ENCODE measurements at regions not wholly inside any gene's neighbourhood (a gene's known extent, or its start where the extent isn't known, plus 50 kb on each side); places are given as distances from the start of the nearest gene placed in this dataset.

GRCh38 chr1:70490153-70490552, 79.1 kb downstream of the CTH start:
- no peak for DNase-seq
- no peak for FAIRE-seq
- Histone ChIP-seq H3K9me3 (ENCODE audit: control insufficient read depth in 2 of 3, insufficient read depth in 1 of 3, low read length in 3 of 3) (no peaks in the 10 kb centered on the region), H3K4me3 (ENCODE audit: low read length in 3 of 3) (no peak overlapping the region), H3K27ac (ENCODE audit: low read depth in 2 of 2, low read length in 2 of 2) (no peak overlapping the region), H3K36me3 (ENCODE audit: control insufficient read depth in 2 of 3, insufficient read depth in 3 of 3, low read length in 3 of 3) (no peaks in the 10 kb centered on the region), H3K4me1 (ENCODE audit: control insufficient read depth in 2 of 3, insufficient read depth in 2 of 3, low read depth in 1 of 3, low read length in 3 of 3) (no peaks in the 10 kb centered on the region), H3K27me3 (ENCODE audit: control insufficient read depth, insufficient read depth, low read length) (no peaks in the 10 kb centered on the region), H3K9ac (ENCODE audit: low read length in 3 of 3) (no peak overlapping the region)
- TF ChIP-seq CTCF (IDR thresholded peaks at IDR 0.05; ENCODE audit: borderline replicate concordance, extremely low read depth, insufficient read depth): no peak
- intact Hi-C loops (cut with DNase I): no loop called here

GRCh38 chr1:70495370-70495769, 84.3 kb downstream of the CTH start:
- intact Hi-C loops (cut with DNase I): no loop called here
- Histone ChIP-seq H3K4me3 (ENCODE audit: low read length in 3 of 3) (no peak overlapping the region), H3K9ac (ENCODE audit: low read length in 3 of 3) (no peak overlapping the region), H3K27ac (ENCODE audit: low read depth in 2 of 2, low read length in 2 of 2) (no peak overlapping the region), H3K4me1 (ENCODE audit: control insufficient read depth in 2 of 3, insufficient read depth in 2 of 3, low read depth in 1 of 3, low read length in 3 of 3) (no peaks in the 10 kb centered on the region), H3K9me3 (ENCODE audit: control insufficient read depth in 2 of 3, insufficient read depth in 1 of 3, low read length in 3 of 3) (no peaks in the 10 kb centered on the region), H3K36me3 (ENCODE audit: control insufficient read depth in 2 of 3, insufficient read depth in 3 of 3, low read length in 3 of 3) (no peaks in the 10 kb centered on the region), H3K27me3 (ENCODE audit: control insufficient read depth, insufficient read depth, low read length) (no peaks in the 10 kb centered on the region)
- DNase-seq (no peak), FAIRE-seq (no peak)
- TF ChIP-seq CTCF (IDR thresholded peaks at IDR 0.05; ENCODE audit: borderline replicate concordance, extremely low read depth, insufficient read depth): no peak

GRCh38 chr1:70496181-70496580, 85.1 kb downstream of the CTH start:
- H3K4me3 ChIP-seq (ENCODE audit: low read length in 3 of 3): no peak overlapping the region
- no peaks in the 10 kb centered on the region for H3K27me3 ChIP-seq (ENCODE audit: control insufficient read depth, insufficient read depth, low read length)
- H3K9me3 ChIP-seq (ENCODE audit: control insufficient read depth in 2 of 3, insufficient read depth in 1 of 3, low read length in 3 of 3): no peaks in the 10 kb centered on the region
- no peaks in the 10 kb centered on the region for H3K4me1 ChIP-seq (ENCODE audit: control insufficient read depth in 2 of 3, insufficient read depth in 2 of 3, low read depth in 1 of 3, low read length in 3 of 3)
- no peak for TF ChIP-seq CTCF (IDR thresholded peaks at IDR 0.05; ENCODE audit: borderline replicate concordance, extremely low read depth, insufficient read depth)
- no peaks in the 10 kb centered on the region for H3K36me3 ChIP-seq (ENCODE audit: control insufficient read depth in 2 of 3, insufficient read depth in 3 of 3, low read length in 3 of 3)
- FAIRE-seq (no peak), DNase-seq (no peak)
- intact Hi-C loops (cut with DNase I): no loop called here
- H3K9ac ChIP-seq (ENCODE audit: low read length in 3 of 3): no peak overlapping the region
- H3K27ac ChIP-seq (ENCODE audit: low read depth in 2 of 2, low read length in 2 of 2): no peak overlapping the region

GRCh38 chr1:70497152-70497551, 86.1 kb downstream of the CTH start:
- Histone ChIP-seq H3K9ac (ENCODE audit: low read length in 3 of 3) (no peak overlapping the region), H3K9me3 (ENCODE audit: control insufficient read depth in 2 of 3, insufficient read depth in 1 of 3, low read length in 3 of 3) (no peaks in the 10 kb centered on the region), H3K4me3 (ENCODE audit: low read length in 3 of 3) (no peak overlapping the region), H3K27ac (ENCODE audit: low read depth in 2 of 2, low read length in 2 of 2) (no peak overlapping the region), H3K27me3 (ENCODE audit: control insufficient read depth, insufficient read depth, low read length) (no peaks in the 10 kb centered on the region), H3K36me3 (ENCODE audit: control insufficient read depth in 2 of 3, insufficient read depth in 3 of 3, low read length in 3 of 3) (no peaks in the 10 kb centered on the region), H3K4me1 (ENCODE audit: control insufficient read depth in 2 of 3, insufficient read depth in 2 of 3, low read depth in 1 of 3, low read length in 3 of 3) (no peaks in the 10 kb centered on the region)
- DNase-seq: no peak
- intact Hi-C loops (cut with DNase I): no loop called here
- no peak for FAIRE-seq
- TF ChIP-seq CTCF (IDR thresholded peaks at IDR 0.05; ENCODE audit: borderline replicate concordance, extremely low read depth, insufficient read depth): no peak

Measured in kidney (tissue), 13 donors.